GM12878 (cell line): ENCODE measurements at regions not wholly inside any gene's neighbourhood (a gene's known extent, or its start where the extent isn't known, plus 50 kb on each side); places are given as distances from the start of the nearest gene placed in this dataset.

Experiments
- ATAC-seq: fragments of 200-7000 bp; cut with Tn5 transposase; 3 replicates; pipeline ENCODE4 v1.9.1; 2020; ENCODE audit warnings: mild to moderate bottlenecking, moderate library complexity
- BruUV-seq: library from RNA; stranded (reverse); fragments of 400-500 nt; replicated peaks from 2 replicates; lab custom pipeline; 2021; lab: Mats Ljungman, UMichigan
- CTCF ChIA-PET: fragments of 300-600 bp; sonication (Branson Sonifier 250); formaldehyde crosslinking; extraction: SDS; loops from one replicate; lab custom pipeline; 2021; ENCODE audit warnings: inconsistent platforms; lab: Yijun Ruan, JAX
- POLR2A ChIA-PET: fragments of 350-600 bp; formaldehyde crosslinking; extraction: SDS; loops from one replicate; lab custom pipeline; 2021; ENCODE audit warnings: inconsistent platforms; lab: Charles Lee
- RAD21 ChIA-PET: fragments of 300-600 bp; sonication (Branson Sonifier 250); formaldehyde crosslinking; loops from one replicate; lab custom pipeline; 2023; ENCODE audit warnings: antibody characterized with exemption; ENCODE audit not compliant: unreplicated experiment; lab: Charles Lee
- SMC1A ChIA-PET: fragments of 300-600 bp; sonication (Branson Sonifier 250); formaldehyde crosslinking; loops from one replicate; lab custom pipeline; 2023; ENCODE audit not compliant: unreplicated experiment, uncharacterized antibody; lab: Charles Lee
- DNase-seq: peaks from one replicate; pipeline ENCODE4 v3.0.0-alpha.2; 2011; ENCODE audit warnings: low read depth, low spot score
- FAIRE-seq: peaks from 3 replicates; lab custom pipeline; 2011; peaks lifted over from hg19 to GRCh38; lab: Jason Lieb, UNC
- H2AFZ ChIP-seq: 2 replicates; pipeline ENCODE4 v1.6.0; 2011; ENCODE audit warnings: low read depth, low read length, control low read depth; ENCODE audit not compliant: control insufficient read depth
- H3K27ac ChIP-seq: 2 replicates; pipeline ENCODE4 v1.5.1; 2011; ENCODE audit warnings: control low read depth; ENCODE audit not compliant: control insufficient read depth, insufficient read depth
- H3K27me3 ChIP-seq, 2 experiments: replicated peaks in 1 of 2; 2 replicates each; pipeline versions ENCODE4 v1.6.0 to v1.6.1; 2011; ENCODE audit warnings: low read length in 1 of 2; ENCODE audit not compliant: control insufficient read depth in 2 of 2, insufficient read depth in 2 of 2
- H3K36me3 ChIP-seq, 2 experiments: 2 replicates each; pipeline ENCODE4 v1.5.1; 2011; ENCODE audit warnings: low read length in 1 of 2; ENCODE audit not compliant: control insufficient read depth in 2 of 2, insufficient read depth in 2 of 2
- H3K4me1 ChIP-seq: 2 replicates; pipeline ENCODE4 v1.6.1; 2011; ENCODE audit warnings: mild to moderate bottlenecking, low read length, moderate library complexity, mixed read lengths; ENCODE audit not compliant: control insufficient read depth, insufficient read depth
- H3K4me2 ChIP-seq: 2 replicates; pipeline ENCODE4 v1.6.0; 2011; ENCODE audit warnings: control low read depth; ENCODE audit not compliant: control insufficient read depth, insufficient read depth
- H3K4me3 ChIP-seq: fragments of 200-600 bp; sonication (generic); 2 replicates; pipeline ENCODE4 v1.5.1; 2016
- H3K79me2 ChIP-seq: 2 replicates; pipeline ENCODE4 v1.6.0; 2011; ENCODE audit warnings: low read length; ENCODE audit not compliant: control insufficient read depth, insufficient read depth
- H3K9ac ChIP-seq: 2 replicates; pipeline ENCODE4 v1.8.0; 2011; ENCODE audit warnings: low read length, control low read depth, mixed read lengths; ENCODE audit not compliant: control insufficient read depth, insufficient read depth
- H3K9me3 ChIP-seq: replicated peaks from 3 replicates; pipeline ENCODE4 v1.5.1; 2011; ENCODE audit warnings: mild to moderate bottlenecking, low read length; ENCODE audit not compliant: control insufficient read depth, insufficient read depth
- H4K20me1 ChIP-seq: 2 replicates; pipeline ENCODE4 v1.6.0; 2011; ENCODE audit not compliant: control insufficient read depth, insufficient read depth
- ETV6 ChIP-seq, 2 experiments: fragments of 450-650 bp in 1 of 2; IDR thresholded peaks in 1 of 2; conservative IDR thresholded peaks in 1 of 2; 2 replicates each; pipeline ENCODE4 v1.6.1; 2014; ENCODE audit warnings: antibody characterized with exemption in 1 of 2, borderline replicate concordance in 1 of 2, low read depth in 1 of 2, mild to moderate bottlenecking in 1 of 2, moderate library complexity in 1 of 2
- IRF5 ChIP-seq: fragments of 450-650 bp; IDR thresholded peaks from 2 replicates; pipeline ENCODE4 v1.6.1; 2017; ENCODE audit warnings: borderline replicate concordance
- KDM1A ChIP-seq: fragments of 200-600 bp; sonication (generic); IDR thresholded peaks from 2 replicates; pipeline ENCODE4 v1.6.1; 2016; ENCODE audit warnings: borderline replicate concordance
- SIN3A ChIP-seq: IDR thresholded peaks from 2 replicates; pipeline ENCODE4 v1.6.1; 2012; ENCODE audit warnings: low read depth, low read length, improper control_type of control experiment
- ZNF207 ChIP-seq: fragments of 450-650 bp; IDR thresholded peaks from 2 replicates; pipeline ENCODE4 v1.6.1; 2014; ENCODE audit warnings: antibody characterized with exemption, mild to moderate bottlenecking, borderline replicate concordance
- ZNF24 ChIP-seq: fragments of 450-650 bp; IDR thresholded peaks from 2 replicates; pipeline ENCODE4 v1.6.1; 2017; ENCODE audit warnings: antibody characterized with exemption, mild to moderate bottlenecking
- ZNF384 ChIP-seq: IDR thresholded peaks from 2 replicates; pipeline ENCODE4 v1.6.1; 2012; ENCODE audit warnings: low read depth, mild to moderate bottlenecking, low read length, improper control_type of control experiment, borderline replicate concordance
- WGBS: methylation state at CpG from one replicate; pipeline ENCODE4 v1.1.6; 2016; ENCODE audit warnings: low lambda C conversion rate; ENCODE audit not compliant: insufficient replicate concordance, insufficient coverage; ENCODE audit errors: missing lambda C conversion rate; 5-methylcytosine and 5-hydroxymethylcytosine counted together
- in situ Hi-C: fragments of 300-500 bp; cut with MboI; formaldehyde crosslinking; loops from 9 replicates; pipeline ENCODE4 v1.14.3; 2018; ENCODE audit warnings: mixed read lengths
- intact Hi-C: fragments of 100-400 bp; cut with micrococcal nuclease; formaldehyde crosslinking; loops from one replicate; pipeline ENCODE4 v1.14.2; 2022; ENCODE audit not compliant: unreplicated experiment
- TF ChIP-seq, protein P1 (sequence below): IDR thresholded peaks from 2 replicates; pipeline ENCODE4 v1.6.1; 2012; ENCODE audit warnings: mild to moderate bottlenecking, low read depth, low read length

DNA sequence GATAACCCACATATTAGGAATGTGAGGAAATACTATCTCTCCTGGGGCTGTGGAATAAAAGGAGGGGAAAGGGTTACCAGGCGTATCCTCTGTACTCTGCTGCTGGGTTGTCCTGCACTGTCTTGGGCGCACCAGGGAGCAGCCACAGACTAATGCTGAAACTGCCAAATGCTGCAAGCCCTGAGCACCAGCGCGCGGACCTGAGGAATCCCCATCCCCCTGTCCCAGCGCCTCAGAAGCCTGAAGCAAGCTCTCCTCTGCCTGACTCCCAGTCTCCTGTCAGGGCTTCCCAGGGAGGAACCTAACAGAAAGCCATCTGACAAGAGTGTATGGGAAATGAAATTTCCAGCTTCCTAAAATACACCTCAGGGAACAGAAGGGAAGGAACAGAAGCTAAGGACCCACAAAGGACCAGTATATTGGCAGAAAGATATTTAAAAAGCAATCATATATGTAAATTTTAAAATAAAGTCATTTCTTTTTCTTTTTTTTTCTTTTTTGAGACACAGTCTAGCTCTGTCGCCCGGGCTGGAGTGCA lies 158.3 kb upstream of the C2CD4B start:
- FAIRE-seq: no peak
- no TSS peak for BruUV-seq
- H3K4me1 ChIP-seq: no peaks in the 10 kb centered on the region

DNA sequence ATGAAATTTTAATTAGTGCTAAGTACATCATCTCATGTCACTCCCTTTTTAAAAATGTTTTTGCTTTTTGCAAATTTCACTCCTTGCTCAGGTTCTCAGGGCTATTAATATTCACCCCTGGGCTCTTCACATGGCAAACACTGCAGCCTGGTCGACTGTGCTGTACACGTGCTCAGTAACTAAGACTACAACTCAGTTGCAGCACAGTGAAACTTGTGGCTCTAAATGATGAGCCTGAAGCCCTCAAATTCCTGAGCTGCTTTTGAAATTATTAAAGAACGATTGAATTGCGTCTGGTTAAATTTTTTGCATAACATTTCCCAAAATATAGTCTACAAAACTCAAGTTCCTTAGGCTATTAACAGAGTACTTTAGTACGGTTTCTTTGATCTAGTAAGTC lies 159.3 kb upstream of the C2CD4B start:
- ChIA-PET POLR2A (no interaction called here), SMC1A (interaction anchor here (0.6 kb wide), 1 partner anchor 18 kb away, joined by 3 read pairs; no protein-coding TSS in a partner anchor)
- no peaks in the 10 kb centered on the region; a peak in 1 of 4 replicates for H3K27me3 ChIP-seq
- H3K9me3 ChIP-seq: no peaks in the 10 kb centered on the region
- H3K79me2 ChIP-seq: no peaks in the 10 kb centered on the region
- in situ Hi-C loops: no loop called here
- no peaks in the 10 kb centered on the region for H3K36me3 ChIP-seq
- no peak overlapping the region for H2AFZ ChIP-seq
- TF ChIP-seq, protein P1, sequence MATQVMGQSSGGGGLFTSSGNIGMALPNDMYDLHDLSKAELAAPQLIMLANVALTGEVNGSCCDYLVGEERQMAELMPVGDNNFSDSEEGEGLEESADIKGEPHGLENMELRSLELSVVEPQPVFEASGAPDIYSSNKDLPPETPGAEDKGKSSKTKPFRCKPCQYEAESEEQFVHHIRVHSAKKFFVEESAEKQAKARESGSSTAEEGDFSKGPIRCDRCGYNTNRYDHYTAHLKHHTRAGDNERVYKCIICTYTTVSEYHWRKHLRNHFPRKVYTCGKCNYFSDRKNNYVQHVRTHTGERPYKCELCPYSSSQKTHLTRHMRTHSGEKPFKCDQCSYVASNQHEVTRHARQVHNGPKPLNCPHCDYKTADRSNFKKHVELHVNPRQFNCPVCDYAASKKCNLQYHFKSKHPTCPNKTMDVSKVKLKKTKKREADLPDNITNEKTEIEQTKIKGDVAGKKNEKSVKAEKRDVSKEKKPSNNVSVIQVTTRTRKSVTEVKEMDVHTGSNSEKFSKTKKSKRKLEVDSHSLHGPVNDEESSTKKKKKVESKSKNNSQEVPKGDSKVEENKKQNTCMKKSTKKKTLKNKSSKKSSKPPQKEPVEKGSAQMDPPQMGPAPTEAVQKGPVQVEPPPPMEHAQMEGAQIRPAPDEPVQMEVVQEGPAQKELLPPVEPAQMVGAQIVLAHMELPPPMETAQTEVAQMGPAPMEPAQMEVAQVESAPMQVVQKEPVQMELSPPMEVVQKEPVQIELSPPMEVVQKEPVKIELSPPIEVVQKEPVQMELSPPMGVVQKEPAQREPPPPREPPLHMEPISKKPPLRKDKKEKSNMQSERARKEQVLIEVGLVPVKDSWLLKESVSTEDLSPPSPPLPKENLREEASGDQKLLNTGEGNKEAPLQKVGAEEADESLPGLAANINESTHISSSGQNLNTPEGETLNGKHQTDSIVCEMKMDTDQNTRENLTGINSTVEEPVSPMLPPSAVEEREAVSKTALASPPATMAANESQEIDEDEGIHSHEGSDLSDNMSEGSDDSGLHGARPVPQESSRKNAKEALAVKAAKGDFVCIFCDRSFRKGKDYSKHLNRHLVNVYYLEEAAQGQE: no peak
- TF ChIP-seq ZNF24 (no peak), ETV6 (conservative IDR thresholded peaks at IDR 0.05 in 1 of 2, IDR thresholded peaks at IDR 0.05 in 1 of 2; ENCODE audit: borderline replicate concordance in 1 of 2, low read depth in 1 of 2) (no peak), ZNF384 (no peak), SIN3A (no peak), ZNF207 (no peak), KDM1A (no peak)
- TF ChIP-seq, all 136 proteins: peak for 0
- intact Hi-C loops: no loop called here
- ATAC-seq: no peak
- no peaks in the 10 kb centered on the region for H3K4me1 ChIP-seq
- no peak overlapping the region for H3K9ac ChIP-seq
- H4K20me1 ChIP-seq: no peaks in the 10 kb centered on the region
- no peak for DNase-seq
- no peak for FAIRE-seq
- RAD21 ChIA-PET: no interaction called here
- 41% methylated on average over 5 of the region's 5 CpGs for WGBS
- CTCF ChIA-PET: no interaction called here
- BruUV-seq: no TSS peak
- no peak overlapping the region for H3K4me2 ChIP-seq
- H3K4me3 ChIP-seq: no peak overlapping the region
- H3K27ac ChIP-seq: no peak overlapping the region

More for the DNA sequence above, 158.3 kb upstream of the C2CD4B start:
- Histone ChIP-seq H2AFZ (no peak overlapping the region), H3K27me3 (no peaks in the 10 kb centered on the region; a peak in 1 of 4 replicates), H3K9me3 (no peaks in the 10 kb centered on the region), H3K79me2 (no peaks in the 10 kb centered on the region), H3K4me3 (no peak overlapping the region), H4K20me1 (no peaks in the 10 kb centered on the region), H3K4me2 (no peak overlapping the region), H3K9ac (no peak overlapping the region), H3K27ac (no peak overlapping the region), H3K36me3 (no peaks in the 10 kb centered on the region)
- no peak for DNase-seq
- SMC1A ChIA-PET: no interaction called here
- CTCF ChIA-PET: no interaction called here
- in situ Hi-C loops (no loop called here), intact Hi-C loops (no loop called here)
- WGBS: 40% methylated on average over 8 of the region's 8 CpGs
- POLR2A ChIA-PET: no interaction called here
- ATAC-seq: no peak
- TF ChIP-seq IRF5: no peak
- RAD21 ChIA-PET: no interaction called here
